ENCODE measurements at regions not wholly inside any gene's neighbourhood (a gene's known extent, or its start where the extent isn't known, plus 50 kb on each side); places are given as distances from the start of the nearest gene placed in this dataset.

DNA sequence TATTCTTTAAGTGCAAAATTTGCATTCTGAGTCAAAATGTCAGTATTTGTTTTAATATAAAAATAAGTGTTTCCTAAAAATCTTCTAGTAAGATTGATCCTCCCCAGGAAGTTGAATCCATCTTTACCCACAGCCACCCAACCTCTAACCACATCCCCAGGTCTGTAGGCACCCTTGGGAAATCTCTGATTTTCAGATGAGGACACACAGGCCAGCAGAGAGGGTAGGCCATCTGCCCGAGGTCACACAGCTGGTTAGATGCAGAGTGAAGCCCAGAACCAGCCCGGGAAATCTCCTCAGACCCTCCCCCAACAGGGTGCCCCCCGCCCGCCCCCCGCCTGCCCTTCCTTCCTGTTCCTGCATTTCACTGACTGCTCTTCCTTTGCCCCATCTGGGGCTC lies 277.5 kb downstream of the FBXW7 start:
- ATAC-seq = no peak

GRCh38 chr4:152257601-152258066 lies 278.3 kb downstream of the FBXW7 start:
- Histone ChIP-seq H3K9me3 (peaks cover 0 to 38% (median 6%) of the 10 kb centered on the region in 11 donors), H3K4me3 (no peak overlapping the region), H3K36me3 (no peaks in the 10 kb centered on the region), H3K4me1 (peaks cover 3 to 40% (median 28%) of the 10 kb centered on the region in 9 donors), H3K27ac (peak overlapping the region in 8 of 10 donors; percentile 17 to 83 (median 49)), H3K27me3 (no peaks in the 10 kb centered on the region)
- intact Hi-C loops (cut with DNase I) = loop anchor here in 1 of 10 donors (5.0 kb wide), 1 partner anchor 150 kb away; no protein-coding TSS in a partner anchor
- TF ChIP-seq, protein P1, sequence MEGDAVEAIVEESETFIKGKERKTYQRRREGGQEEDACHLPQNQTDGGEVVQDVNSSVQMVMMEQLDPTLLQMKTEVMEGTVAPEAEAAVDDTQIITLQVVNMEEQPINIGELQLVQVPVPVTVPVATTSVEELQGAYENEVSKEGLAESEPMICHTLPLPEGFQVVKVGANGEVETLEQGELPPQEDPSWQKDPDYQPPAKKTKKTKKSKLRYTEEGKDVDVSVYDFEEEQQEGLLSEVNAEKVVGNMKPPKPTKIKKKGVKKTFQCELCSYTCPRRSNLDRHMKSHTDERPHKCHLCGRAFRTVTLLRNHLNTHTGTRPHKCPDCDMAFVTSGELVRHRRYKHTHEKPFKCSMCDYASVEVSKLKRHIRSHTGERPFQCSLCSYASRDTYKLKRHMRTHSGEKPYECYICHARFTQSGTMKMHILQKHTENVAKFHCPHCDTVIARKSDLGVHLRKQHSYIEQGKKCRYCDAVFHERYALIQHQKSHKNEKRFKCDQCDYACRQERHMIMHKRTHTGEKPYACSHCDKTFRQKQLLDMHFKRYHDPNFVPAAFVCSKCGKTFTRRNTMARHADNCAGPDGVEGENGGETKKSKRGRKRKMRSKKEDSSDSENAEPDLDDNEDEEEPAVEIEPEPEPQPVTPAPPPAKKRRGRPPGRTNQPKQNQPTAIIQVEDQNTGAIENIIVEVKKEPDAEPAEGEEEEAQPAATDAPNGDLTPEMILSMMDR (IDR thresholded peaks at IDR 0.05) = no peak
- WGBS, 2 donors = 47 to 53% methylated on average over 5 of the region's 5 CpGs
- peak in 5 of 8 donors; percentile 44 to 75 (median 64) for ATAC-seq
- no peak for DNase-seq

More for the DNA sequence above, 277.5 kb downstream of the FBXW7 start:
- H3K4me1 ChIP-seq = peaks cover 3 to 40% (median 28%) of the 10 kb centered on the region in 9 donors
- no peaks in the 10 kb centered on the region for H3K27me3 ChIP-seq
- TF ChIP-seq, protein P1 (IDR thresholded peaks at IDR 0.05) = no peak
- WGBS, 2 donors = 79 to 81% methylated on average over 5 of the region's 5 CpGs
- no peaks in the 10 kb centered on the region for H3K36me3 ChIP-seq
- H3K4me3 ChIP-seq = no peak overlapping the region
- H3K27ac ChIP-seq = peak overlapping the region in 8 of 10 donors; percentile 17 to 83 (median 62)
- DNase-seq = no peak
- intact Hi-C loops (cut with DNase I) = loop anchor here in 1 of 10 donors (5.0 kb wide), 1 partner anchor 151 kb away; no protein-coding TSS in a partner anchor
- peaks cover 0 to 37% (median 7%) of the 10 kb centered on the region in 11 donors for H3K9me3 ChIP-seq

GRCh38 chr4:152256996-152257395 lies 278.9 kb downstream of the FBXW7 start:
- TF ChIP-seq, protein P1 (IDR thresholded peaks at IDR 0.05) = no peak
- Histone ChIP-seq H3K9me3 (peaks cover 0 to 38% (median 9%) of the 10 kb centered on the region in 11 donors), H3K27ac (peak overlapping the region in 4 of 10 donors; percentile 42 to 83 (median 59)), H3K4me3 (no peak overlapping the region), H3K27me3 (no peaks in the 10 kb centered on the region), H3K4me1 (peaks cover 3 to 40% (median 28%) of the 10 kb centered on the region in 9 donors), H3K36me3 (no peaks in the 10 kb centered on the region)
- DNase-seq (no peak), ATAC-seq (no peak)
- WGBS, 2 donors = 88 to 91% methylated on average over 3 of the region's 3 CpGs
- intact Hi-C loops (cut with DNase I) = loop anchor here in 1 of 10 donors (5.0 kb wide), 1 partner anchor 150 kb away; no protein-coding TSS in a partner anchor

- peak overlapping the region in 1 of 10 donors; percentile 33 for H3K27ac ChIP-seq
- intact Hi-C loops (cut with DNase I) = loop anchor here in 1 of 10 donors (5.0 kb wide), 1 partner anchor 148 kb away; no protein-coding TSS in a partner anchor
- DNase-seq = peak in 1 of 2 donors; percentile 20
- no peak overlapping the region for H3K4me3 ChIP-seq
- no peaks in the 10 kb centered on the region for H3K27me3 ChIP-seq
- ATAC-seq = peak in 4 of 8 donors; percentile 39 to 71 (median 62)
- TF ChIP-seq, protein P1 (IDR thresholded peaks at IDR 0.05) = no peak
- 24 to 45% methylated on average over 4 of the region's 4 CpGs for WGBS, 2 donors
- peaks cover 0 to 27% (median 1%) of the 10 kb centered on the region in 11 donors for H3K9me3 ChIP-seq
- peaks cover 3 to 40% (median 28%) of the 10 kb centered on the region in 9 donors for H3K4me1 ChIP-seq
- no peaks in the 10 kb centered on the region for H3K36me3 ChIP-seq
Measured at GRCh38 chr4:152255437-152255836, 280.5 kb downstream of the FBXW7 start.

All from heart right ventricle (tissue), 16 donors.